RWPE2 (cell line): ENCODE measurements at regions not wholly inside any gene's neighbourhood (a gene's known extent, or its start where the extent isn't known, plus 50 kb on each side); places are given as distances from the start of the nearest gene placed in this dataset.

Experiments
- ATAC-seq: fragments of 200-7000 bp; cut with Tn5 transposase; 3 replicates; pipeline ENCODE4 v1.9.1; 2021; ENCODE audit warnings: low read depth
- DNase-seq: peaks from one replicate; pipeline ENCODE4 v3.0.0-alpha.2; 2020; ENCODE audit warnings: low spot score
- H3K27ac ChIP-seq: fragments of 450-650 bp; 2 replicates; pipeline ENCODE4 v1.5.1; 2017; ENCODE audit warnings: mild to moderate bottlenecking; ENCODE audit not compliant: poor library complexity, severe bottlenecking
- H3K27me3 ChIP-seq: fragments of 250-450 bp; sonication (Bioruptor Pico); 2 replicates; pipeline ENCODE4 v1.5.1; 2021; ENCODE audit warnings: mild to moderate bottlenecking, moderate library complexity; ENCODE audit not compliant: insufficient read depth, poor library complexity, severe bottlenecking
- H3K36me3 ChIP-seq: fragments of 250-450 bp; sonication (Bioruptor Pico); 2 replicates; pipeline ENCODE4 v1.5.1; 2020; ENCODE audit warnings: low read depth, mild to moderate bottlenecking, moderate library complexity
- H3K4me1 ChIP-seq: fragments of 250-450 bp; sonication (Bioruptor Pico); 2 replicates; pipeline ENCODE4 v1.5.1; 2021; ENCODE audit warnings: mild to moderate bottlenecking, moderate library complexity; ENCODE audit not compliant: insufficient read depth, poor library complexity, severe bottlenecking
- H3K4me3 ChIP-seq: fragments of 250-450 bp; sonication (Bioruptor Pico); 2 replicates; pipeline ENCODE4 v1.5.1; 2021; ENCODE audit warnings: mild to moderate bottlenecking, moderate library complexity; ENCODE audit not compliant: severe bottlenecking
- H3K9me3 ChIP-seq: fragments of 250-450 bp; sonication (Bioruptor Pico); 2 replicates; pipeline ENCODE4 v1.5.1; 2021; ENCODE audit warnings: mild to moderate bottlenecking, moderate library complexity; ENCODE audit not compliant: severe bottlenecking
- CTCF ChIP-seq: fragments of 450-650 bp; IDR thresholded peaks from one replicate; pipeline ENCODE4 v1.5.1; 2017; ENCODE audit warnings: mild to moderate bottlenecking, moderate library complexity; ENCODE audit not compliant: poor library complexity, severe bottlenecking

GRCh38 chr1:164040754-164041153, 518.2 kb upstream of the PBX1 start:
- Histone ChIP-seq H3K4me1 (no peaks in the 10 kb centered on the region), H3K27ac (no peak overlapping the region), H3K27me3 (no peaks in the 10 kb centered on the region), H3K9me3 (peaks cover 2% of the 10 kb centered on the region), H3K4me3 (no peak overlapping the region), H3K36me3 (no peaks in the 10 kb centered on the region)
- TF ChIP-seq CTCF: no peak
- no peak for DNase-seq
- no peak for ATAC-seq

- no peak for ATAC-seq
- Histone ChIP-seq H3K4me1 (no peaks in the 10 kb centered on the region), H3K36me3 (no peaks in the 10 kb centered on the region), H3K9me3 (no peaks in the 10 kb centered on the region), H3K27ac (no peak overlapping the region), H3K27me3 (no peaks in the 10 kb centered on the region), H3K4me3 (no peak overlapping the region)
- no peak for DNase-seq
- TF ChIP-seq CTCF: no peak
Measured at GRCh38 chr1:164051782-164052181, 507.2 kb upstream of the PBX1 start.

GRCh38 chr1:164054331-164054730, 504.7 kb upstream of the PBX1 start:
- Histone ChIP-seq H3K36me3 (no peaks in the 10 kb centered on the region), H3K4me3 (no peak overlapping the region), H3K27ac (no peak overlapping the region), H3K27me3 (no peaks in the 10 kb centered on the region), H3K4me1 (no peaks in the 10 kb centered on the region), H3K9me3 (no peaks in the 10 kb centered on the region)
- TF ChIP-seq CTCF: no peak
- ATAC-seq: no peak
- DNase-seq: no peak

- H3K36me3 ChIP-seq: no peaks in the 10 kb centered on the region
- no peak; the same call in 2 of the 3 replicates for ATAC-seq
Measured at GRCh38 chr1:164058198-164058597, 500.8 kb upstream of the PBX1 start.

GRCh38 chr1:164061528-164061927, 497.5 kb upstream of the PBX1 start:
- no peak for TF ChIP-seq CTCF
- H3K9me3 ChIP-seq: no peaks in the 10 kb centered on the region
- no peaks in the 10 kb centered on the region for H3K36me3 ChIP-seq
- no peak overlapping the region for H3K4me3 ChIP-seq
- ATAC-seq: no peak
- H3K27me3 ChIP-seq: no peaks in the 10 kb centered on the region
- DNase-seq: no peak
- no peaks in the 10 kb centered on the region for H3K4me1 ChIP-seq
- H3K27ac ChIP-seq: no peak overlapping the region

More at GRCh38 chr1:164058198-164058597, 500.8 kb upstream of the PBX1 start:
- Histone ChIP-seq H3K4me3 (no peak overlapping the region), H3K4me1 (no peaks in the 10 kb centered on the region), H3K27me3 (no peaks in the 10 kb centered on the region), H3K9me3 (no peaks in the 10 kb centered on the region), H3K27ac (no peak overlapping the region)
- TF ChIP-seq CTCF: no peak
- no peak for DNase-seq
